DOHH2 (cell line): ENCODE measurements at regions not wholly inside any gene's neighbourhood (a gene's known extent, or its start where the extent isn't known, plus 50 kb on each side); places are given as distances from the start of the nearest gene placed in this dataset.

Source experiments
- EZH2phosphoT487 ChIP-seq: fragments of 200-600 bp; sonication (generic); IDR thresholded peaks from 2 replicates; pipeline ENCODE4 v1.6.1; 2017; ENCODE audit warnings: borderline replicate concordance, mild to moderate bottlenecking, antibody characterized with exemption, low read length, moderate library complexity, mixed read lengths
- TF ChIP-seq, protein P1 (sequence below): fragments of 200-600 bp; sonication (generic); IDR thresholded peaks from one replicate; pipeline ENCODE4 v1.5.1; 2014; ENCODE audit warnings: antibody characterized with exemption, mild to moderate bottlenecking, low read depth, low read length; ENCODE audit not compliant: poor library complexity, severe bottlenecking

DNA sequence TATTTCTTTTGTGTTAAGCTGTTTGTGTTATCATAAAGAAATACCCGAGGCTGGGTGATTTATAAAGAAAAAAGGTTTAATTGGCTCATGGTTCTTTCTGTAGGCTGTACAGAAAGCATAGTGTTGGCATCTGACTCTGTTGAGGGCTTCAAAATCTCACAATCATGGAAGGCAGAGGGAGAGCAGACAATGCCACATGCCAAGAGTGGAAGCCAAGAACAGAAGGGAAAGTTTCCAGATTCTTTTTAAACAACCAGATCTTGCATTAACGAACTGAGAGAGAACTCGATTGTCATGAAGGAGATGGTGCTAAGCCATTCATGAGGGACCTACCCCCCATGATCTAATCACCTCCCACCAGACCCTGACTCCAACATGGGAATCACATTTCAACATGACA, 290.1 kb downstream of the BMP2 start:
- no peak for TF ChIP-seq EZH2phosphoT487
- TF ChIP-seq, protein P1, sequence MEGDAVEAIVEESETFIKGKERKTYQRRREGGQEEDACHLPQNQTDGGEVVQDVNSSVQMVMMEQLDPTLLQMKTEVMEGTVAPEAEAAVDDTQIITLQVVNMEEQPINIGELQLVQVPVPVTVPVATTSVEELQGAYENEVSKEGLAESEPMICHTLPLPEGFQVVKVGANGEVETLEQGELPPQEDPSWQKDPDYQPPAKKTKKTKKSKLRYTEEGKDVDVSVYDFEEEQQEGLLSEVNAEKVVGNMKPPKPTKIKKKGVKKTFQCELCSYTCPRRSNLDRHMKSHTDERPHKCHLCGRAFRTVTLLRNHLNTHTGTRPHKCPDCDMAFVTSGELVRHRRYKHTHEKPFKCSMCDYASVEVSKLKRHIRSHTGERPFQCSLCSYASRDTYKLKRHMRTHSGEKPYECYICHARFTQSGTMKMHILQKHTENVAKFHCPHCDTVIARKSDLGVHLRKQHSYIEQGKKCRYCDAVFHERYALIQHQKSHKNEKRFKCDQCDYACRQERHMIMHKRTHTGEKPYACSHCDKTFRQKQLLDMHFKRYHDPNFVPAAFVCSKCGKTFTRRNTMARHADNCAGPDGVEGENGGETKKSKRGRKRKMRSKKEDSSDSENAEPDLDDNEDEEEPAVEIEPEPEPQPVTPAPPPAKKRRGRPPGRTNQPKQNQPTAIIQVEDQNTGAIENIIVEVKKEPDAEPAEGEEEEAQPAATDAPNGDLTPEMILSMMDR, result no peak
